GM18520 (cell line): ENCODE measurements at regions not wholly inside any gene's neighbourhood (a gene's known extent, or its start where the extent isn't known, plus 50 kb on each side); places are given as distances from the start of the nearest gene placed in this dataset.
"Not testable (repeated sequence)": the region's sequence is repeated elsewhere in the genome, so short reads cannot be mapped to it uniquely, and the experiment has no call there.

Experiments
- ATAC-seq: cut with Tn5 transposase; IDR thresholded peaks from one replicate; pipeline ENCODE4 v1.9.1; 2021; ENCODE audit not compliant: unreplicated experiment

- ATAC-seq = no peak
Observed at GRCh38 chr10:61195211-61195610, 251.2 kb upstream of the RHOBTB1 start.

DNA sequence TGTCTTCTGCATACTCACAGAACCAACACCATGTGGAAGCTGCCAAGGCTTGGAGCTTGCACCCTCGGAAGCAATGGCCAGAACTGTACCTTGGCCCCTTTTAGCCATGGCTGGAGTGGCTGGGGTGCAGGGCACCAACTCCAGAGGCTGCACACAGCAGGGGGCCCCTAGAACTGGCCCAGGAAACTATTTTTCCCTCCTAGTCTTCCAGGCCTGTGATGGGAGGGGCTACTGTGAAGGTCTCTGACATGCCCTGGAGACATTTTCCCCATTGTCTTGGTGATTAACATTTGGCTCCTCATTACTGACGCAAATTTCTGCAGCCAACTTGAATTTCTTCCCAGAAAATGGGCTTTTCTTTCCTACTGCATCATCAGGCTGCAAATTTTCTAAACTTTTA is 248.6 kb upstream of the RHOBTB1 start:
- ATAC-seq = not testable (repeated sequence)

DNA sequence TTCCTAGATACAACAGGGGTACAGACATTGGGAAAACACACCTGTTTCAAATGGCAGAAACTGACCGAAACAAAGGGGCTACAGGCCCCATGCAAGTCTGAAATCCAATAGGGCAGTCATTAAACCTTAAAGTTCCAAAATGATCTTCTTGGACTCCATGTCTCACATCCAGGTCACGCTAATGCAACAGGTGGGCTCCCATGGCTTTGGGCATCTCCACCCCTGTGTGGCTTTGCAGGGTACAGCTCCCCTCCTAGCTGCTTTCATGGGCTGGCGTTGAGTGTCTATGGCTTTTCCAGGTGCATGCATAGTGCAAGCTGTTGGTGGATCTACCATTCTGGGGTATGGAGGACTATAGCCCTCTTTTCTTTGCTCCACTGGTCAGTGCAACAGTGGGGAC is 248.1 kb upstream of the RHOBTB1 start:
- ATAC-seq = no peak

GRCh38 chr10:61189912-61190311 is 245.9 kb upstream of the RHOBTB1 start:
- ATAC-seq = no peak

DNA sequence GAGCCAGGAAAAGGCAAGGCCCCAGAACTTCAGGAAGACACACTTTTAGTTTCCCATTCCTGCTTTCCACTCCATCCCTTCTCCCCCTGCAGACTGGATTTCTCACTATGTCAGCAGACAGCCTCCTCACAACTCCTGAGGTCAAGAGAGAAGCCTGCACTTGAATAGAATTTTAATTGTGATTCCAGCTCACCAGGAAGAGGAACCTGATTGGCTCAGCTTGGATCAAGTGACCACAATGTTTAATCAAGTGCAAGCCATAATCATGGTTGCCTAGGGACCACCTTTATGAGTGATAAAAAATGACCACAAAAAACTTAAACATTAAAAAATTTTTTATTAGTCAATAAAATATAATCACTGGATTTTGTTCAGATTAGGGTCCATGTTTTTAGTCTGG is 244.7 kb upstream of the RHOBTB1 start:
- no peak for ATAC-seq

DNA sequence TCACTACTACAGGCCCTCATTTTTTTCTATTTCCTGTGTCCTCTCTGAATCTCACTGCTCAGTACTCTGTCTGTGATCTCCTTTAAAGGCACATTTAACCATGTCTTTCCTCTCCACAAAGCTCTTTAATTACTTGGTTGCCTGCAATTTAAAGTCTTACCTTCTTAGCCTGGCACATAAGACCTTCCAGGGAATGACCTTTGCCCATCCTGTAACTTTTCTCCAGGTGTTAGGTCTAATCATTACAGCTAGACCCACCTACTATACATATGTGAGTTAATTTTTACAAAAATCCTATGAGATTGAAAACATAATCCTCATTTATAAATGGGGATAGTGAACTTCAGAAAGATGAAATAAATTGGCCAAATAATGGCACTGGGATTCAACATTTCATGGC is 244.1 kb upstream of the RHOBTB1 start:
- no peak for ATAC-seq

DNA sequence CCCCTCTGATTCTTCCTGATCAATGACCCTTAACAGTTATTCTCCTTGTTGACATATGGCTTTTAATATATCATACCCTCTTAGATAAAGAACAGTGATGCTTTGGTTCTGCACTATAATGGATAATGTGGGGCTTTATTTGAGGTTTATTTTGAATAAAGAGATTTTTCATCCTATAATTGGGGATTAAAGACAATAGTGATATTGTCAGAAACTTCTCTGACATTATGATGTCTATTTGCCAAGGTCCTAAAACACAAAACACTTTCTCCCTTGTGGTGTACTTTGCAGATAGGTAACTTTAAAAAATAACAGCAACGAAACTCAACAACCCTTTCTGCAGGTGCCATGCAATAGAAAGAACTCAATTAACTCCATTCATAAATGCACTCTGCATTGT is 243.6 kb upstream of the RHOBTB1 start:
- no peak for ATAC-seq

DNA sequence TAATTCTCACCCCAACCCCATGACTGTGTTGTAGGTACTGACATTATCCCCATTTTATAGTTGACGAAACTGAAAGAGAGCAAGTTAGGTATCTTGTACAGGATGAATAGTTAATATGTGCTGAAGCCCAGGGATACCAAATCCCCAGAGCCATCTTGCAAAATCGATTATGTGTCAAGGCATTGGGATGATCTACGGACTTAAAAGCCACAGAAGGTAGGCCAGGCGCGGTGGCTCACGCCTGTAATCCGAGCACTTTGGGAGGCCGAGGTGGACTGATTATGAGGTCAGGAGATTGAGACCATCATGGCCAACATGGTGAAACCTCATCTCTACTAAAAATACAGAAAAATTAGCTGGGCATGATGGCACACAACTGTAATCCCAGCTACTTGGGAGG is 242.4 kb upstream of the RHOBTB1 start:
- ATAC-seq = no peak

DNA sequence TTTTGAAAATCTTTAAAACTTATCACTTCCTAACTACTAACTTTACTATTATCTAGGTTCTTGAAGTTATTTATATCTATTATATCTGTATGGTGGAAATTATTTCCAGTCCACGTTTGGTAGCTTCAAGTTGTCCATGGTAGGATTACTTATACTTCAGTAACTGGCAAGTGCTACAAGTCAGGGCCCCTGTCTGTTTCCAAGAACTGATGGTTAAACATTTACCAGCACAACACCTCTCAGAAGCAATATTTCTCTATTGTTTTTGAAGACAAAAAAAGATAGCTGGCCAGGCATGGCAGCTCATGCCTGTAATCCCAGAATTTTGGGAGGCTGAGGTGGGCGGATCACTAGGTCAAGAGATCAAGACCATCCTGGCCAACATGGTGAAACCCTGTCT is 240.4 kb upstream of the RHOBTB1 start:
- ATAC-seq = no peak

GRCh38 chr10:61183967-61184366 is 240.0 kb upstream of the RHOBTB1 start:
- ATAC-seq = no peak

DNA sequence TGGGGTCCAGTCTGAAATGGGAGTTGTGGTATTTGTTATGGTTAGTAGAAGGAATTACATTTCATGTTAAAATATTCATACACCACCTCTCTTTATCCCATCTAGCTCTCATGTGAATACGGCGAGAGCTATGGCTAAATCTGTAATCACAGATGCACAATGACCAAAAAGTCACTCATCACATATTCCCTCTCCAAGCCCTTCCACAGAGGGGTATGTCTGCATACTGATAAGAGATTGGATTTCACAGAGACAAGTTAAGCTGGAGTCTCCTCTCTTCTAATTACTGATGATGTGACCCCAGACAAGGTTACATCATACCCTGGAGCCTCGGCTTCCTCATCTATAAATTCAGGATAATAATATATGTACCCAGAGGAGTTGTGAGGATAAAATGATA is 237.8 kb upstream of the RHOBTB1 start:
- ATAC-seq = no peak

DNA sequence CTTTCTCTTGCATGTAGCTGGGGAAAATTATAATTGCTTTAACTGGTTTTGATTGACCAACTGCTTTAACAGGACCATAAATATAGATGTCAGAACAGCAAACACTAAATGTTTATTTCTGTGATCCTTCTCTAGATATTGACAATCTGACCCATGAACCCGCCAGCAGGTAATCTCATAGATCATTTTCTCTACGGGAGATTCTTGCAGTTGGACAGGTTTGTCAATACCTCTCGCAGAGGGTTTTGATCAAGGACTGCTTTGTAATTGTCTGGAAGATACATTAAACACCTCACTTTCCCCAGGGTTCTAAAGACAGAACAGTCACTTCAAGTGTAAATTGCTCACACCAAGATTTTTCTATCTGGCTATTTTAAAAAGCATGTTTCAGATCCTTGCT is 235.8 kb upstream of the RHOBTB1 start:
- ATAC-seq = no peak

- no peak for ATAC-seq
Observed at GRCh38 chr10:61176424-61176823, 232.4 kb upstream of the RHOBTB1 start.

- no peak for ATAC-seq
Observed at GRCh38 chr10:61175316-61175715, 231.3 kb upstream of the RHOBTB1 start.

DNA sequence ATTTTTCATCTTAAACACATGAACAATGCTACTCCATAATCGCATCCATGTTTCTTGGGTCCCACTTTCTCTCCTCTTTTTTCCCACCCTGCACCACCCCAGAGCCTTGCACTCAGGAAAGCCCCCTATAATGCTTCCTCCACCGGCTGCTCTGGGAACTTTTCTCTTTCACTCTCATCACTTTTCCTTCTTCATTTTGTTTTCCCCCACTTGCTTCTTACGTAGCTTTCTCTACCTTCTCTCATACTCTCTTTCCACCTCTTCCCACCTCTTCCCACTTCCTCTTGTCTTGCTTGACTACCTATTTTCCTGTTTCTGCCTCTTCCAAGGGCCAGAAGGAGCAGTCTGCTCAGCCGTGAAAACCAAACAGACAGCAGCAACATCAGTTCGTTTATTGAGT is 229.5 kb upstream of the RHOBTB1 start:
- no peak for ATAC-seq

DNA sequence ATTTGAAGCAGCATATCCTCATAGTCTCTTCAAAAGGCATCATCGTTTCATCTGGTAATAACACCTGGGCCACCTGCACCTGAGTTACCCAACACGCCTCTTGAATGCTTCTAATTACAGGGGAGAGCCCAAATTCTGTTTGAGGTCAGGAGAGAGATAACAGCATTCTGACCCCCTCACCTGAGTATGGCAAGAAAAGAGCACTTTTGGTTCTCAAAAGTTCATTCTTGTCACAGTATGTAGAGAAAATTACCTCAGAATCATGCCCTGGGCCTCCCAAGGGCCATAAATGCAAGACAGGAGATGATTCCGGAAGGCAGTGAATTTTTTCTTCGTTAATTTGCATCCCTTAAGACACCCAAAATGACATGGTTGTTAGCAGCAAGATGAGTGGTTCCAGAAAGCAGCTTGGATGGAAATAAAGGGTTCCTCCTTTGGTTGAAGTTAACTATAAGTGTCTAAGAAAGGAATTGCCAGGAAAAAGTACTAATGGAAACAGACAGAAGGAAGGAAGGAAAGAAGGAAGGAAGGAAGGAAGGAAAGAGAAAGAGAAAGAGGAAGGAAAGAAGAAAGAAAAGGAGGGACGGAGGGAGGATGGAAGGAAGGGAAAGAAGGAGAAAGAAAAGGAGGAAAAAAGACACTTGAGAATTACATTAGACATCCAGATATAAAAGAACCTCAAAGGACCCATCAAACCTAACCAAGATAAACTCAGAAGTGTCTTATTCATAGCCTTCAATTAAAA is 228.4 kb upstream of the RHOBTB1 start:
- no peak for ATAC-seq

GRCh38 chr10:61170594-61170993 is 226.6 kb upstream of the RHOBTB1 start:
- no peak for ATAC-seq

DNA sequence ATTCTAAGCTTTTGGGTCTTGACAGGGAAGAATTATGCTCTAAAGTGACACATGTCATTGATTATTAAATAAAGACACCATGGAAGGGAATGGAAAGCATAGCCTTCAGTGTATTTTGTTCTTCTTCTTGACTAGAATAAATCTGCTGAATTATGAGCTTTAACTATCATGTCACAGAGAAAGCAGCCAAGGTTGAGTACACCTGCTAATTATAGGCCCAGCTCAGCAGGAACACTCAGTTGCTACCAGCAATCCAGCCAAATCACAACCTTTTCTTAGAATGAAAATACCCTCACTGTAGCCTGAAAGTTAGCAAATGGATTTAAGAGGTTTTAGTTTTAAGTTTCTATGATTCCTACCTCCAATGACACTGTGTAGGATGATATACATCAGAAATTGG is 225.3 kb upstream of the RHOBTB1 start:
- ATAC-seq = no peak

DNA sequence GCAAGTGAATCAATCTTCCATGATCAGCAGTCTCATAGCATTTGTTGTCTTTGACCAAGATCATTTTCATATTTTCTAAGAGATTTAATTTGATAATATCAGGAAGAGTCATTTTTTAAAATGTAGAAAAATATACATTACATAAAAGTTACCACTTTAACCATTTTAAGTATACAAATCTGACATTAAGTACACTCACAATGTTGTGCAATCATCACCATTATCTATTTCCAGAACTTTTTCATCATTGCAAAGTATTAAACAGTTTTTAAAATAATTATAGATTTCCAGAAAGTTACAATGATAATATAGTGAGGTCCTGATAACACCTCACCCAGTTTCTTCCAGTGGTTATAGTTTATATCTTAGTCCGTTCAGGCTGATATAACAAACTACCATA is 222.5 kb upstream of the RHOBTB1 start:
- no peak for ATAC-seq

GRCh38 chr10:61166065-61166464 is 222.1 kb upstream of the RHOBTB1 start:
- ATAC-seq = no peak

DNA sequence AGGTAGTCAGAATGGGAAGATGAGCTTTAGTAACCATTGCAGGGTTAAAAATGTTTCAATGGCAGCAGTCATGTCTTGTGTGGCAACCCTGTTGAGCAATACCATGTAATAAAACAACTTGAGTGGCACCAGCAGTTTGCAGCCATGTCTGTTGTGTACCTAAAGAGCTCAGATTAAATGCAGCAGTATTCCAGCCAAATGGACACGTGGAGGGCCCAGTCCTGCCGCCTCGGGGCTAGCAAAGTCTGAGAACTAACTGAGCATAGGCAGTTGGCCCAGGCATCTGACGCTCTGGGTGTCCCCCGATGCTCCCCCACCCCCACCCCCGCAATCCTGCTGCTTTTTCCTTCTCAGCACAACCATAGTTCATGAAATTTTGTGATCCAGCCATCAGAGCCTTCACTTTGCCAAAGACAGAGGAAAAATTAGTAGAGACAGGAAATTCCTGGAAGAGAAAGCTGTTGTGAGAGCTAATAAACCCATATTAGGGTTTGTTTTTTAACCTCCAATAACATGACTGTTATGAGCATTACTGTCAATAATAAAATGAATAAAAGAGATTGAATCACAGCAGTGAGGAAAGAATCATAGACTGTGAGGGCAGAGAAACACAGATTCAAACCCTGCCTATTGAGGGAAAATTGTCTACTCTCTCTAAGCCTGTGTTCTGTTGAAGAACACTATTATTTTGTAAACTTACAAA is 220.6 kb upstream of the RHOBTB1 start:
- ATAC-seq = no peak

DNA sequence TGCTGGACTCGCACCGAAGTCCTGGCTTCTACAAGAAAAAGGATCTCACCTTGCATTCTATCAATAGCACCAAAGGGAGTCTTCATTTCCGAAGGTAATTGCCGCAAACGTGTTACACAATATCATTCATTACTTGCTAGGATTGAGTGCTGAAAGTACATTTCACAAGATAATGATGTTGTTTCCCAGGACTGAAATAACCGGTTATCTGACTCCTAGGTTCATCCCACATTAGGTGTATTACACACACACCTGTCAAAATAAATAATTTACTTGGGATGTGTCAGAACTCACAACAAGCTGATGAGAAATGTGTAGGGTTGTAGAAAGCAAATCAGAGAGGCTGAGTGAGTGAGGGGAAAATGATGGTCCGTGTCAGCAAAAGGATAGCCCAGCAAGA is 219.4 kb upstream of the RHOBTB1 start:
- no peak for ATAC-seq

DNA sequence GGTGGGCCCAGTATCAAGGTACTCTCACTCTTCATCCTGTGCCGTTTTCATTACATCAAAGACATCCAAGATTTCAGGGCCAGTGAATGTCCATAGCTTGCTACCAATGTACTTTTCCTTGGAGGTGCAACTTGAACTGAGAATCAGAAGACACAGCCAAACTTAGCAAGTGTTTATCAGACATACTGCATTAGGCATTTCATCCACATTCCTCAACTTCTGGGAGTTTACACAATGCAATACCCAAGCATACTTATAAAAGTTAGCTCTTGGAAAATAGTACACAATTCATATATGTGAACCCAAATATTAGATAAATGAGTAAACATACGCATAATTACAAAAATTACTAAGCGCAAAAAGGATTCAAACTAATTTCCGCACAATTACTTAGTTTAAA is 216.3 kb upstream of the RHOBTB1 start:
- no peak for ATAC-seq
